HepG2 (cell line): ENCODE measurements at regions not wholly inside any gene's neighbourhood (a gene's known extent, or its start where the extent isn't known, plus 50 kb on each side); places are given as distances from the start of the nearest gene placed in this dataset.

Experiments
- ATAC-seq: fragments of 200-7000 bp; cut with Tn5 transposase; 3 replicates; pipeline ENCODE4 v1.9.1; 2020; ENCODE audit warnings: mild to moderate bottlenecking, moderate library complexity
- BruUV-seq: library from RNA; stranded (reverse); fragments of 400-500 nt; replicated peaks from 2 replicates; lab custom pipeline; 2021; lab: Mats Ljungman, UMichigan
- CTCF ChIA-PET: fragments of 300-600 bp; formaldehyde crosslinking; extraction: SDS; loops from one replicate; lab custom pipeline; 2021; ENCODE audit warnings: low total read pairs, inconsistent platforms, low intra/inter-chr PET ratio; lab: Yijun Ruan, JAX
- POLR2A ChIA-PET: fragments of 350-600 bp; sonication (Branson Sonifier 250); formaldehyde crosslinking; loops from one replicate; lab custom pipeline; 2020; ENCODE audit warnings: antibody characterized with exemption, inconsistent platforms; lab: Yijun Ruan, JAX
- DNase-seq: peaks from one replicate; pipeline ENCODE4 v3.0.0-alpha.2; 2015; ENCODE audit warnings: low spot score
- FAIRE-seq: peaks from 3 replicates; lab custom pipeline; 2011; peaks lifted over from hg19 to GRCh38; lab: Jason Lieb, UNC
- H2AFZ ChIP-seq: one replicate; pipeline ENCODE4 v1.6.1; 2011; ENCODE audit warnings: low read length, inconsistent platforms
- H3K27ac ChIP-seq: fragments of 300-600 bp; 3 replicates; pipeline ENCODE4 v1.8.0; 2011; ENCODE audit warnings: mixed run types, mild to moderate bottlenecking, mixed read lengths, low read length, inconsistent platforms; ENCODE audit not compliant: insufficient read depth; ENCODE audit errors: extremely low read length
- H3K27me3 ChIP-seq, 2 experiments: fragments of 200-600 bp in 1 of 2; 2 replicates in 1 of 2; 3 replicates in 1 of 2; pipeline versions ENCODE4 v1.6.0 to v1.8.0; 2011; ENCODE audit warnings: low read length in 2 of 2, mild to moderate bottlenecking in 2 of 2, moderate library complexity in 2 of 2, inconsistent platforms in 1 of 2; ENCODE audit not compliant: insufficient read depth in 2 of 2, control insufficient read depth in 1 of 2
- H3K36me3 ChIP-seq, 2 experiments: fragments of 200-600 bp in 1 of 2; replicated peaks in 1 of 2; 2 replicates in 1 of 2; 3 replicates in 1 of 2; pipeline versions ENCODE4 v1.5.1 to v1.8.0; 2011; ENCODE audit warnings: low read length in 2 of 2, inconsistent platforms in 1 of 2; ENCODE audit not compliant: insufficient read depth in 2 of 2, control insufficient read depth in 1 of 2
- H3K4me1 ChIP-seq: 2 replicates; pipeline ENCODE4 v1.5.1; 2012; ENCODE audit warnings: low read length, inconsistent platforms; ENCODE audit not compliant: insufficient read depth
- H3K4me2 ChIP-seq: 2 replicates; pipeline ENCODE4 v1.6.0; 2011; ENCODE audit warnings: low read depth, low read length, inconsistent platforms
- H3K4me3 ChIP-seq, 3 experiments: fragments of 200-600 bp in 1 of 3; sonication (generic), shearing (Covaris generic) in 1 of 3; replicated peaks in 1 of 3; 2 replicates each; pipeline ENCODE4 v1.5.1; 2011 to 2016; ENCODE audit warnings: low read length in 3 of 3, inconsistent platforms in 2 of 3, low read depth in 2 of 3, mild to moderate bottlenecking in 2 of 3, control low read depth in 1 of 3, mixed read lengths in 1 of 3; ENCODE audit not compliant: insufficient read depth in 1 of 3
- H3K79me2 ChIP-seq: one replicate; pipeline ENCODE4 v1.6.1; 2011; ENCODE audit warnings: low read length, inconsistent platforms; ENCODE audit not compliant: insufficient read depth
- H3K9ac ChIP-seq: 2 replicates; pipeline ENCODE4 v1.6.0; 2011; ENCODE audit warnings: mild to moderate bottlenecking, low read depth, low read length, inconsistent platforms; ENCODE audit not compliant: insufficient read depth
- H3K9me3 ChIP-seq: 2 replicates; pipeline ENCODE4 v1.5.1; 2012; ENCODE audit warnings: mild to moderate bottlenecking, low read length
- H4K20me1 ChIP-seq: 2 replicates; pipeline ENCODE4 v1.6.0; 2011; ENCODE audit warnings: inconsistent platforms, mild to moderate bottlenecking, low read length, moderate library complexity; ENCODE audit not compliant: insufficient read depth
- E2F1 ChIP-seq: sonication (generic); formaldehyde crosslinking; IDR thresholded peaks from 2 replicates; pipeline ENCODE4 v1.5.0; 2020; ENCODE audit warnings: missing genetic modification reagents
- GMEB2 ChIP-seq: IDR thresholded peaks from 2 replicates; pipeline ENCODE4 v1.6.1; 2016; ENCODE audit warnings: missing biosample characterization, missing genetic modification reagents, low read depth
- HMGXB3 ChIP-seq: sonication (generic); formaldehyde crosslinking; IDR thresholded peaks from 2 replicates; pipeline ENCODE4 v1.4.0; 2020; ENCODE audit warnings: missing genetic modification reagents, borderline replicate concordance
- JUN ChIP-seq: sonication (generic); formaldehyde crosslinking; IDR thresholded peaks from 2 replicates; pipeline ENCODE4 v1.4.0; 2020; ENCODE audit warnings: mild to moderate bottlenecking, missing genetic modification reagents
- PRPF4 ChIP-seq: fragments of 200-400 bp; formaldehyde crosslinking; IDR thresholded peaks from 2 replicates; pipeline ENCODE4 v1.6.1; 2016; ENCODE audit warnings: low read length, low read depth; ENCODE audit not compliant: poor library complexity, severe bottlenecking
- ZFP37 ChIP-seq: sonication (generic); formaldehyde crosslinking; IDR thresholded peaks from 2 replicates; pipeline ENCODE4 v1.4.0; 2020; ENCODE audit warnings: missing genetic modification reagents, borderline replicate concordance
- ZNF282 ChIP-seq: fragments of 450-650 bp; IDR thresholded peaks from 2 replicates; pipeline ENCODE4 v1.6.1; 2018; ENCODE audit not compliant: partially characterized antibody
- ZNF547 ChIP-seq: sonication (generic); formaldehyde crosslinking; IDR thresholded peaks from 2 replicates; pipeline ENCODE4 v1.5.1; 2020; ENCODE audit warnings: mild to moderate bottlenecking, missing genetic modification reagents
- ZNF564 ChIP-seq: sonication (generic); formaldehyde crosslinking; IDR thresholded peaks from 2 replicates; pipeline ENCODE4 v1.8.1; 2023; ENCODE audit warnings: mild to moderate bottlenecking, missing genetic modification reagents
- ZSCAN21 ChIP-seq: sonication (generic); formaldehyde crosslinking; IDR thresholded peaks from 2 replicates; pipeline ENCODE4 v1.8.0; 2022; ENCODE audit warnings: mild to moderate bottlenecking, missing genetic modification reagents, moderate library complexity, borderline replicate concordance
- WGBS: methylation state at CpG from one replicate; pipeline ENCODE4 v1.1.6; 2017; ENCODE audit warnings: low lambda C conversion rate; 5-methylcytosine and 5-hydroxymethylcytosine counted together
- in situ Hi-C: cut with HindIII; loops from 2 replicates; pipeline ENCODE4 v1.10.0; 2017; ENCODE audit warnings: low pct_unique_long_range_greater_than_20kb; ENCODE audit not compliant: extremely low pct_ligation_motif_present
- intact Hi-C: fragments of 100-400 bp; cut with micrococcal nuclease; formaldehyde crosslinking; loops from one replicate; pipeline ENCODE4 v1.10.0; 2022; ENCODE audit not compliant: unreplicated experiment
- TF ChIP-seq, protein P1 (sequence below): IDR thresholded peaks from 2 replicates; pipeline ENCODE4 v1.6.1; 2016; ENCODE audit warnings: mild to moderate bottlenecking, missing biosample characterization, missing genetic modification reagents
- TF ChIP-seq, protein P2 (sequence below): sonication (generic); formaldehyde crosslinking; IDR thresholded peaks from 2 replicates; pipeline ENCODE4 v1.8.0; 2022; ENCODE audit warnings: mild to moderate bottlenecking, missing genetic modification reagents
- TF ChIP-seq, protein P3 (sequence below), 2 experiments: fragments of 450-650 bp in 1 of 2; sonication (generic) in 1 of 2; formaldehyde crosslinking; IDR thresholded peaks; 2 replicates each; pipeline versions ENCODE4 v1.5.0 to v1.8.0; 2020 to 2022; ENCODE audit warnings: mild to moderate bottlenecking in 1 of 2, missing genetic modification reagents in 1 of 2

DNA sequence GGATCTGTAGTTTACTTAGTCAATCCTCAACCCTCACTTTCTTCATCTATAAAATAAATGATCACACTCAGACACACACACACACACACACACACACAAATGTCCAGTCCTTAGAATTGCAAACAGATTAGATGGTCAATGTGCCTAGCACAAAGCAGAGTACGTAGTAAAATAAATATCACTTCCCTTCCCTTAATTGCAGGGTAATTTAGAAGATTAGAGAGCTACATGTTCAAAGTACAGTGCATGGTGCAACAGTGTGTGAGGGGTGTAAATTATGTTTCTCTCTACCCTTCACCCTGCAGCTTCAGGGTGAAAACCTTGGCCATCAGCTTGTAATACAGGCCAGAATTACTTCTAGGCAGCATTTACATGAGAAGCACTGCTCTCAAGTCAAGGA lies 187.0 kb upstream of the GHITM start:
- TF ChIP-seq ZSCAN21 (CRISPR knock-in tag) (no peak), ZNF282 (no peak), JUN (no peak), E2F1 (CRISPR knock-in tag) (no peak), HMGXB3 (CRISPR knock-in tag) (no peak), ZNF564 (CRISPR knock-in tag) (no peak), ZFP37 (CRISPR knock-in tag) (no peak), GMEB2 (no peak), ZNF547 (no peak), PRPF4 (no peak)
- TF ChIP-seq, protein P1, sequence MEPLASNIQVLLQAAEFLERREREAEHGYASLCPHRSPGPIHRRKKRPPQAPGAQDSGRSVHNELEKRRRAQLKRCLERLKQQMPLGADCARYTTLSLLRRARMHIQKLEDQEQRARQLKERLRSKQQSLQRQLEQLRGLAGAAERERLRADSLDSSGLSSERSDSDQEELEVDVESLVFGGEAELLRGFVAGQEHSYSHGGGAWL (CRISPR knock-in tag): no peak
- TF ChIP-seq, protein P2, sequence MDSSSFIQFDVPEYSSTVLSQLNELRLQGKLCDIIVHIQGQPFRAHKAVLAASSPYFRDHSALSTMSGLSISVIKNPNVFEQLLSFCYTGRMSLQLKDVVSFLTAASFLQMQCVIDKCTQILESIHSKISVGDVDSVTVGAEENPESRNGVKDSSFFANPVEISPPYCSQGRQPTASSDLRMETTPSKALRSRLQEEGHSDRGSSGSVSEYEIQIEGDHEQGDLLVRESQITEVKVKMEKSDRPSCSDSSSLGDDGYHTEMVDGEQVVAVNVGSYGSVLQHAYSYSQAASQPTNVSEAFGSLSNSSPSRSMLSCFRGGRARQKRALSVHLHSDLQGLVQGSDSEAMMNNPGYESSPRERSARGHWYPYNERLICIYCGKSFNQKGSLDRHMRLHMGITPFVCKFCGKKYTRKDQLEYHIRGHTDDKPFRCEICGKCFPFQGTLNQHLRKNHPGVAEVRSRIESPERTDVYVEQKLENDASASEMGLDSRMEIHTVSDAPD (CRISPR knock-in tag): no peak
- TF ChIP-seq, protein P3, sequence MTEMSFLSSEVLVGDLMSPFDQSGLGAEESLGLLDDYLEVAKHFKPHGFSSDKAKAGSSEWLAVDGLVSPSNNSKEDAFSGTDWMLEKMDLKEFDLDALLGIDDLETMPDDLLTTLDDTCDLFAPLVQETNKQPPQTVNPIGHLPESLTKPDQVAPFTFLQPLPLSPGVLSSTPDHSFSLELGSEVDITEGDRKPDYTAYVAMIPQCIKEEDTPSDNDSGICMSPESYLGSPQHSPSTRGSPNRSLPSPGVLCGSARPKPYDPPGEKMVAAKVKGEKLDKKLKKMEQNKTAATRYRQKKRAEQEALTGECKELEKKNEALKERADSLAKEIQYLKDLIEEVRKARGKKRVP (CRISPR knock-in tag; IDR thresholded peaks at IDR 0.05): no peak
- DNase-seq (no peak), FAIRE-seq (no peak), ATAC-seq (no peak)
- intact Hi-C loops: no loop called here
- Histone ChIP-seq H3K79me2 (no peaks in the 10 kb centered on the region), H2AFZ (no peak overlapping the region), H3K4me3 (no peak overlapping the region), H3K27me3 (no peaks in the 10 kb centered on the region; a peak in 1 of 5 replicates), H3K4me2 (no peak overlapping the region), H4K20me1 (no peaks in the 10 kb centered on the region), H3K36me3 (no peaks in the 10 kb centered on the region), H3K4me1 (no peaks in the 10 kb centered on the region), H3K9ac (no peak overlapping the region), H3K27ac (no peak overlapping the region), H3K9me3 (no peaks in the 10 kb centered on the region)
- no TSS peak for BruUV-seq
- in situ Hi-C loops: no loop called here
- POLR2A ChIA-PET: no interaction called here
- 0% methylated on average over 1 of the region's 1 CpG for WGBS
- CTCF ChIA-PET: no interaction called here
